Stimulated activated CD4-positive, alpha-beta T cell treated with anti-CD3 and anti-CD28 coated beads, TNF-alpha, amount 100 ng/mL, for 4 hours (primary cell): ENCODE measurements at regions not wholly inside any gene's neighbourhood (a gene's known extent, or its start where the extent isn't known, plus 50 kb on each side); places are given as distances from the start of the nearest gene placed in this dataset.

ENCODE experiments used
- DNase-seq, 3 experiments: peaks; one replicate each; pipeline ENCODE4 v3.0.0-alpha.2; 2020; ENCODE audit warnings: low read depth in 3 of 3

GRCh38 chr1:24986372-24986965 is 56.4 kb upstream of the RUNX3 start:
- no peak for DNase-seq

GRCh38 chr1:24985737-24986136 is 55.7 kb upstream of the RUNX3 start:
- DNase-seq = no peak

DNA sequence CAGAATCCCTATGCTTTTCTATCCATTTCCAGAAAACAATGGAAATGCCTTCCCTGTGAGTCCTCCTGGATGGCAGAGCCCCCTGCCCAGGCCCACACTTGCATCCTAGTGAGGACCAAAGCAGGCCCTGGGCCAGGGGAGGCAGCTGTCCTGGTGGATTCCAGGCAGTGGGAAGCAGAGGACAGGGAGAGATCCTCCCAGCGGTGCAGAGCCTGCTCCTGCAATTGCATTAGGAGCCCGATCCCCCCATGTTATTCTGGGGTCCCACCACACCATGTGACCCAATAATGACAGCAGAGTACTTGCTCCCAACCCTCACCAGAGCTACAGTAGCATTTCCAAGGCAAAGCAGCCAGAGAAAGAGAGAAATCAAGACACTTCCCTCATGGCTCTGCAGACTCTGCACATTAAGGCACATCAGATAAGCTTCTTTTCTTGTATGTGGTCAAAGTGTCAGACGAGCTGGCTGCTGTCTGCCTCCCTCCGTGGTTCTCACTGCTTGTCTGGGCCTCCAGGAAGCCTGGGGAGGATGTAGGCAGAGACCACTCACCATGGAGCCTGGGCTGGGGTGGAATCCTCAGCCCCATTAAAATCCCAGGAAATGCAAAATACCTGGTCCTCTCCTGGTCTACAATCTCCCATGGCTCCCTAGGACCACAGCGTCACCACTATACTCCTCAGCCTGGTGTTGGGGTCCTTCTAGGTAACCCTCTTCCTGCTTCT is 54.9 kb upstream of the RUNX3 start:
- no peak for DNase-seq

DNA sequence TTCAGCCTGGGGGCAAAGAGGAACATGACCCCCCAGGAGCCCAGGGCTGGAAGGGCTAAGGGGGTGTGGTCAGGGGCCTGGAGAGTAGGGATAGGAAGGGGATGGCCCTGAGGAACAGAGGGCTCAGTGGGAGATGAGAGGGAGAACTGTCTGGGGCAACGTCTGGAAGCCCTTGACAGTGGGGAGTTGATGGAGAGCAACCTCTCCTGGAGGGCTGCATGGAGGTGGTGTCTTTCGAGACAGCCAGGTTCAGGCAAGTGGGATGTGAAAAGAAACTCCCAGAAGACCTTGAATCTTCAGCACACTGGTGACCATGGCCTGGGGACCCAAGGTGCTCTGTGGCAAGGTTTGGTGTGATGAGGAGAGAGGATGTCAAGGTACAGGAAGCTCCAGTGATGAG is 54.2 kb upstream of the RUNX3 start:
- no peak for DNase-seq

GRCh38 chr1:24983006-24983680 is 53.1 kb upstream of the RUNX3 start:
- no peak for DNase-seq

DNA sequence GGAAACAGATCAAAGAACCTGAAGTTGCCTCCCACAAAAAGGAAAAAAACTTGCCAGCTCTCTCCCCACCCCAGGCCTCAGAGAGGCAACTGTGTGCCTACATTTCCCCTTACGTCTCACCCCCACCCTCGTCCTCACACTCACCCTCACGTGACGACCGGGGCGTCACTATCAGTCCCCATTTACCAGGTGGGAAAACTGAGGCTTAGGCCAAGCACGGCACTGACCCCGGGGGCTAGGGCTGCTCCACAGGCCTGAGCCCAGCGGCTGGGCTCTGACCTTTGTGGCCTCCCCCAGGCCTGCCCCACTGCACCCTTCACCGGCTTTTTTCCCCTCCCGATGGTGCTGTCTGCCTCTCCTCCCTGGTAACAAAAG is 51.5 kb upstream of the RUNX3 start:
- peak in 2 of 3 experiments; percentile 40 to 49 for DNase-seq

DNA sequence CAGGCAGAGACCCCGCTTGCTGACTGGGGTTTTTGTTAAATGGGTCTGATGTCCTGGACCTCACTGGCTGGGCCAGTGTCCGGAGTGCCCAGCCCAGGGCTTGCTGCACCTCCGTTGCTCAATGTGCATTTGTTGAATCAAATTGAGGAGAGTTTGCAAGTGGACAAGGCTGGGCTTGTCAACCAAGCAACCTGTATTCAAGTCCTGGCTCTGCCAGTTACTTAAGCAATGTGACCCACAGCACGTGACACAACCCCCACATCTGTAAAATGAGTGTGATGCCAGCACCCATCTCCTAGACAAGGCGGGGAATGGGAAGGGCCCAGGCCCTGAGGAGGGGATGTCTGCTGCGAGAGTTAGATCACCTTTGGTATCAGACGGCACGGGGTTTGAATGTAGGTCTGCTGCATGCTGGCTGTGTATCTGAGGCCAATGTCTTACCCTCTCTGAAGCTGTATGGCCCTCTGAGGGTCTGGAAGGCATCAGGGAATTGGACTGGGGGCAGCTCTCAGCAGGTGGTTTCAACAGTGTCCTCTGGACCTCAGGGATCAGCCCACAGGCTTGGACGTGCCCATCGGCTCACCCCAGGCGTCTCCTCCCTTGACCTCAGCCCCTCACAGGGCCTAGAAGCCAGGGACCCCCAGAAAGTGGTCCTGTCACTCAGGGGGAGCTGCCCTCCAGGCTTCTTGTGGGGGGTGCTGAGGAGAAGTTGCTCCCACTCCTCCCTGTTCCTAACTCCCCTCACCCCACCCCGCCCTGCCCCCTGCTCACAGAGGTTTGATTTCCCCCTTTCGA is 51.0 kb upstream of the RUNX3 start:
- no peak for DNase-seq
